Keratinocyte (primary cell): ENCODE measurements at regions not wholly inside any gene's neighbourhood (a gene's known extent, or its start where the extent isn't known, plus 50 kb on each side); places are given as distances from the start of the nearest gene placed in this dataset.
"Not testable (repeated sequence)": the region's sequence is repeated elsewhere in the genome, so short reads cannot be mapped to it uniquely, and the experiment has no call there.

Experiments
- DNase-seq: peaks from one replicate; pipeline ENCODE4 v3.0.0-alpha.2; 2011; ENCODE audit warnings: low read depth, missing footprints, low spot score
- FAIRE-seq: peaks from 2 replicates; lab custom pipeline; 2011; peaks lifted over from hg19 to GRCh38; lab: Jason Lieb, UNC
- H2AFZ ChIP-seq: 2 replicates; pipeline ENCODE4 v1.6.0; 2012; ENCODE audit warnings: low read length, control low read depth, inconsistent platforms; ENCODE audit not compliant: control insufficient read depth
- H3K27ac ChIP-seq: 2 replicates; pipeline ENCODE4 v1.5.1; 2011; ENCODE audit warnings: low read length; ENCODE audit not compliant: control insufficient read depth, insufficient read depth
- H3K27me3 ChIP-seq: 3 replicates; pipeline ENCODE4 v1.6.0; 2011; ENCODE audit warnings: low read length; ENCODE audit not compliant: control insufficient read depth, insufficient read depth; ENCODE audit errors: extremely low read depth
- H3K36me3 ChIP-seq, 2 experiments: 2 replicates in 1 of 2; 3 replicates in 1 of 2; pipeline ENCODE4 v1.5.1; 2011; ENCODE audit warnings: low read length in 2 of 2, mild to moderate bottlenecking in 1 of 2; ENCODE audit not compliant: control insufficient read depth in 2 of 2, insufficient read depth in 2 of 2; ENCODE audit errors: extremely low read depth in 1 of 2
- H3K4me1 ChIP-seq: 3 replicates; pipeline ENCODE4 v1.5.1; 2011; ENCODE audit warnings: low read length; ENCODE audit not compliant: control insufficient read depth, insufficient read depth; ENCODE audit errors: extremely low read depth
- H3K4me2 ChIP-seq: 3 replicates; pipeline ENCODE4 v1.6.0; 2011; ENCODE audit warnings: low read depth, low read length; ENCODE audit not compliant: control insufficient read depth, insufficient read depth; ENCODE audit errors: extremely low read depth
- H3K4me3 ChIP-seq, 3 experiments: fragments of 200-600 bp in 1 of 3; sonication (generic) in 1 of 3; 2 replicates in 2 of 3; 3 replicates in 1 of 3; pipeline ENCODE4 v1.5.1; 2011 to 2016; ENCODE audit warnings: low read length in 3 of 3, mild to moderate bottlenecking in 3 of 3, control low read depth in 2 of 3, inconsistent platforms in 1 of 3, low read depth in 1 of 3, mixed read lengths in 1 of 3, mixed run types in 1 of 3, moderate library complexity in 1 of 3; ENCODE audit not compliant: control insufficient read depth in 2 of 3, insufficient read depth in 2 of 3; ENCODE audit errors: extremely low read depth in 1 of 3
- H3K79me2 ChIP-seq: 2 replicates; pipeline ENCODE4 v1.6.0; 2012; ENCODE audit warnings: low read length; ENCODE audit not compliant: control insufficient read depth, insufficient read depth
- H3K9ac ChIP-seq: 3 replicates; pipeline ENCODE4 v1.6.0; 2011; ENCODE audit warnings: low read length; ENCODE audit not compliant: control insufficient read depth, insufficient read depth; ENCODE audit errors: extremely low read depth
- H3K9me1 ChIP-seq: 3 replicates; pipeline ENCODE4 v1.6.0; 2011; ENCODE audit warnings: low read length; ENCODE audit not compliant: control insufficient read depth, insufficient read depth; ENCODE audit errors: extremely low read depth
- H3K9me3 ChIP-seq: 2 replicates; pipeline ENCODE4 v1.5.1; 2012; ENCODE audit warnings: low read depth, low read length; ENCODE audit not compliant: control insufficient read depth
- H4K20me1 ChIP-seq: 3 replicates; pipeline ENCODE4 v1.6.0; 2011; ENCODE audit warnings: low read length; ENCODE audit not compliant: control insufficient read depth, insufficient read depth; ENCODE audit errors: extremely low read depth
- CTCF ChIP-seq, 3 experiments: IDR thresholded peaks in 1 of 3; conservative IDR thresholded peaks in 1 of 3; optimal IDR thresholded peaks in 1 of 3; 2 replicates in 2 of 3; 3 replicates in 1 of 3; pipeline versions ENCODE3 to v1.5.1; 2011; ENCODE audit warnings: low read length in 3 of 3, mild to moderate bottlenecking in 3 of 3, moderate library complexity in 2 of 3, control low read depth in 1 of 3, inconsistent platforms in 1 of 3; ENCODE audit not compliant: insufficient read depth in 2 of 3; ENCODE audit errors: extremely low read depth in 1 of 3
- EZH2 ChIP-seq: IDR thresholded peaks from one replicate; pipeline ENCODE4 v1.6.1; 2012; ENCODE audit warnings: inconsistent platforms, mild to moderate bottlenecking, low read length, moderate library complexity
- dilution Hi-C: fragments of 300-500 bp; cut with MboI; formaldehyde crosslinking; loops from one replicate; pipeline ENCODE4 v1.7.0; 2020; ENCODE audit warnings: low sequenced_read_pairs; ENCODE audit not compliant: extremely low pct_ligation_motif_present

- FAIRE-seq (no peak), DNase-seq (no peak)
- no peak for TF ChIP-seq CTCF (optimal IDR thresholded peaks at IDR 0.05 in 1 of 3, IDR thresholded peaks at IDR 0.05 in 1 of 3, conservative IDR thresholded peaks at IDR 0.05 in 1 of 3; ENCODE audit: extremely low read depth in 1 of 3, insufficient read depth in 2 of 3, low read length in 3 of 3)
- no peak for TF ChIP-seq EZH2
- H3K9ac ChIP-seq = no peak overlapping the region
- H3K4me3 ChIP-seq = no peak overlapping the region
- dilution Hi-C loops = no loop called here
- H3K9me1 ChIP-seq = no peaks in the 10 kb centered on the region
- no peak overlapping the region for H2AFZ ChIP-seq
- no peaks in the 10 kb centered on the region for H3K27me3 ChIP-seq
- no peaks in the 10 kb centered on the region for H3K4me1 ChIP-seq
- no peaks in the 10 kb centered on the region for H3K36me3 ChIP-seq
- H3K9me3 ChIP-seq = no peaks in the 10 kb centered on the region
- H3K79me2 ChIP-seq = no peaks in the 10 kb centered on the region
- H3K4me2 ChIP-seq = no peak overlapping the region
- H3K27ac ChIP-seq = no peak overlapping the region
- no peaks in the 10 kb centered on the region for H4K20me1 ChIP-seq
Measured at GRCh38 chr2:194483041-194483440, 1174.0 kb upstream of the SLC39A10 start.

GRCh38 chr2:194465641-194466040, 1191.4 kb upstream of the SLC39A10 start:
- Histone ChIP-seq H3K9me1 (no peaks in the 10 kb centered on the region), H4K20me1 (no peaks in the 10 kb centered on the region), H3K27ac (no peak overlapping the region), H3K4me1 (no peaks in the 10 kb centered on the region), H3K36me3 (no peaks in the 10 kb centered on the region), H3K9me3 (no peaks in the 10 kb centered on the region), H2AFZ (no peak overlapping the region), H3K79me2 (no peaks in the 10 kb centered on the region), H3K4me3 (no peak overlapping the region), H3K9ac (no peak overlapping the region), H3K4me2 (no peak overlapping the region), H3K27me3 (no peaks in the 10 kb centered on the region)
- DNase-seq (no peak), FAIRE-seq (no peak)
- TF ChIP-seq EZH2 = no peak
- dilution Hi-C loops = no loop called here

- TF ChIP-seq CTCF (optimal IDR thresholded peaks at IDR 0.05 in 1 of 3, IDR thresholded peaks at IDR 0.05 in 1 of 3, conservative IDR thresholded peaks at IDR 0.05 in 1 of 3; ENCODE audit: extremely low read depth in 1 of 3, insufficient read depth in 2 of 3, low read length in 3 of 3) (no peak), EZH2 (no peak)
- no peaks in the 10 kb centered on the region for H3K79me2 ChIP-seq
- no peak overlapping the region for H2AFZ ChIP-seq
- dilution Hi-C loops = no loop called here
- H3K36me3 ChIP-seq = no peaks in the 10 kb centered on the region
- no peaks in the 10 kb centered on the region for H3K9me3 ChIP-seq
- FAIRE-seq (no peak), DNase-seq (no peak)
- no peaks in the 10 kb centered on the region for H4K20me1 ChIP-seq
- no peaks in the 10 kb centered on the region for H3K27me3 ChIP-seq
- H3K4me1 ChIP-seq = no peaks in the 10 kb centered on the region
- H3K27ac ChIP-seq = no peak overlapping the region
- H3K4me3 ChIP-seq = no peak overlapping the region
- H3K9ac ChIP-seq = no peak overlapping the region
- no peak overlapping the region for H3K4me2 ChIP-seq
- H3K9me1 ChIP-seq = no peaks in the 10 kb centered on the region
Measured at GRCh38 chr2:194464964-194465638, 1191.9 kb upstream of the SLC39A10 start.

GRCh38 chr2:194462883-194463282, 1194.1 kb upstream of the SLC39A10 start:
- dilution Hi-C loops, FAIRE-seq: not testable (repeated sequence)

More at GRCh38 chr2:194462883-194463282, 1194.1 kb upstream of the SLC39A10 start:
- H3K4me3 ChIP-seq, H3K27ac ChIP-seq, H3K4me1 ChIP-seq, H3K9ac ChIP-seq, H3K79me2 ChIP-seq, H3K27me3 ChIP-seq, H3K9me3 ChIP-seq, H3K36me3 ChIP-seq, DNase-seq, H3K9me1 ChIP-seq, H3K4me2 ChIP-seq, H4K20me1 ChIP-seq, H2AFZ ChIP-seq: not testable (repeated sequence)
